GM19351 (cell line): ENCODE measurements at regions not wholly inside any gene's neighbourhood (a gene's known extent, or its start where the extent isn't known, plus 50 kb on each side); places are given as distances from the start of the nearest gene placed in this dataset.
"Not testable (repeated sequence)": the region's sequence is repeated elsewhere in the genome, so short reads cannot be mapped to it uniquely, and the experiment has no call there.

ENCODE experiments used
- ATAC-seq: cut with Tn5 transposase; IDR thresholded peaks from one replicate; pipeline ENCODE4 v1.9.1; 2021; ENCODE audit warnings: mild to moderate bottlenecking, moderate library complexity; ENCODE audit not compliant: unreplicated experiment

- ATAC-seq = no peak
These were observed 54.3 kb upstream of the CIT start for GRCh38 chr12:119931402-119931801.

GRCh38 chr12:119932921-119933320 lies 55.8 kb upstream of the CIT start:
- no peak for ATAC-seq

- not testable (repeated sequence) for ATAC-seq
These were observed 54.3 kb upstream of the BICDL1 start for GRCh38 chr12:119934780-119935179.

- no peak for ATAC-seq
These were observed 52.2 kb upstream of the BICDL1 start for GRCh38 chr12:119936705-119937311.

GRCh38 chr12:119938049-119938667 lies 50.9 kb upstream of the BICDL1 start:
- ATAC-seq = peak; percentile 47
